ENCODE measurements at regions not wholly inside any gene's neighbourhood (a gene's known extent, or its start where the extent isn't known, plus 50 kb on each side); places are given as distances from the start of the nearest gene placed in this dataset.

- TF ChIP-seq CTCF (IDR thresholded peaks at IDR 0.05), result no peak
- no peak for TF ChIP-seq POLR2A (IDR thresholded peaks at IDR 0.05)
Observed at GRCh38 chr2:5052905-5053304, 639.3 kb upstream of the SOX11 start.

Data from lower leg skin (tissue), 3 donors.